HG02884 (cell line): ENCODE measurements at regions not wholly inside any gene's neighbourhood (a gene's known extent, or its start where the extent isn't known, plus 50 kb on each side); places are given as distances from the start of the nearest gene placed in this dataset.

Source experiments
- ATAC-seq: cut with Tn5 transposase; IDR thresholded peaks from one replicate; pipeline ENCODE4 v1.9.1; 2021; ENCODE audit warnings: mild to moderate bottlenecking, moderate library complexity; ENCODE audit not compliant: unreplicated experiment

DNA sequence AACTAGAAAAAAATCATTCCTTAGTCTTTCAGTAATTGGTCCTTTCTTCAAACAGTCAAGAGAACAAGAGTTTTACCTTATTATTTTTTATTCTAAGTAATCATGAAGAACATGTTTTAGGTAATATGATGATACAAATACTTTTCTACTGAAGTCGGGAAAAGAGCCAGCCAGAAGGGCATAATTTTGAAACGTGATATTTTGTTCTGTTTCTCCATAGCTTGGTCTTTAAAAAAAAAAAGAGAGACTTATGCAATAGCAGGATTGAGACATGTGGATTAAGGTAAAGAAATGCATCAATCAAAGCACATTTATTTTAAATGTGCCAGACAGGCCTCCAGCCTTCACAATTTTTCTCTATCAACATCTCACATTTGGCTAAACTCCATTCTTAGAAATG is 1016.8 kb downstream of the CNTNAP5 start:
- no peak for ATAC-seq

GRCh38 chr2:125042727-125043126 is 1017.6 kb downstream of the CNTNAP5 start:
- no peak for ATAC-seq

DNA sequence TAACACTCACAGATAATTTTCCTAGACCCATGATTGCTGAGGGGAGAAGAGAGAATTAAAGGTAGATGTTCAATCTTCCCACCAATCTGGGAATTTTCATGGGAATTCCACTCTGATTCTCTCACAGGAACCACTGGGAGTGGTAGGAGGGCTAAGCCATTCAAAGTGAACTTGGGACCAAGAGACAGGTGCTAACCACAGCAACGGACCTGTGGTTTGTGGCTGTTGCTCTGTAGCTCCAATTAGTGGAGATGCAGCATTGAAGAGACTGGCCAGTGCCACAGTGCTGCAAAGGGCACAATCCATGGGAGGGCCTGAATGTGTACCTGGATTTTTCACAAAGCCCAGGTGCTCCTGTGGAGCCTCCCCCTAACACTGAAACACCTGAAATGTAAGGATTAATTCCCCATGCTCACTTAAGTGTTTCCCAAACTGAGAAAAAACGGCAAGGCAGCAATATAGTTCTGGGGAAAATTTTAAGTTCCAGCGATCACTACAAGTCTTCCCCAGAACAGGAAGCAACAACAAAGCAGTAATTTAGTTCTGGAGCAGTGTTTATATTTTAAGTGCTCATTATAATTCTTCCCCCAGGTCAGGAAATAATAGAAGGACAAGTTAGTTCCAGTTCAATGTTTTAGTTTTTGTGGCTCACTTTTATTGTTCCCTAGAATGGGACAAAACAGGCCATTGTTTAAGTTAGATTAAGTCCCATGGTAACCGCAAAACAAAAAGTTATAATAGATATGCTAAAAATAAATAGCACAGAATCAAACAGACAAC is 1045.8 kb downstream of the CNTNAP5 start:
- no peak for ATAC-seq

- ATAC-seq, result no peak
Observed at GRCh38 chr2:125073440-125073839, 1048.4 kb downstream of the CNTNAP5 start.

DNA sequence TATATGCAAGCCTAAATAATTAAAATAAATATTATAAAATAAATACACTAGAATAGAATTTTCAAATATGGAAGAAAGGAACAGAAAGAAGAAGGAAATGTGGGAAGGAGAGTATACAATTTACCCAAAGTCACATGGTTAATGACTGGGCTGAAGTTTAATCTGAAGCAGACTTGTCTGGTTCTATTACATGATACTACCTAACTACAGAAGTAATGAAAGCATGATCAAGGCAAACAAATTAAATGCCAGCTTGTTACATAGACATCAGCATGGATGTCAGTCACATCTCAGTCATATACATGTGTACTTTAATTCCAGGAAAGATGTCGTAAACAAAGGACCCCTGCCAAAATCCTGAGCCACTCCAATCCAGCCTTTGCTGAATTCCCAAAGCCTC is 1060.8 kb downstream of the CNTNAP5 start:
- ATAC-seq, result no peak

GRCh38 chr2:125086313-125087184 is 1061.5 kb downstream of the CNTNAP5 start:
- no peak for ATAC-seq

GRCh38 chr2:125092276-125093009 is 1067.4 kb downstream of the CNTNAP5 start:
- ATAC-seq, result no peak

- no peak for ATAC-seq
Observed at GRCh38 chr2:125095826-125096225, 1070.7 kb downstream of the CNTNAP5 start.

GRCh38 chr2:125106710-125107109 is 1081.6 kb downstream of the CNTNAP5 start:
- no peak for ATAC-seq

DNA sequence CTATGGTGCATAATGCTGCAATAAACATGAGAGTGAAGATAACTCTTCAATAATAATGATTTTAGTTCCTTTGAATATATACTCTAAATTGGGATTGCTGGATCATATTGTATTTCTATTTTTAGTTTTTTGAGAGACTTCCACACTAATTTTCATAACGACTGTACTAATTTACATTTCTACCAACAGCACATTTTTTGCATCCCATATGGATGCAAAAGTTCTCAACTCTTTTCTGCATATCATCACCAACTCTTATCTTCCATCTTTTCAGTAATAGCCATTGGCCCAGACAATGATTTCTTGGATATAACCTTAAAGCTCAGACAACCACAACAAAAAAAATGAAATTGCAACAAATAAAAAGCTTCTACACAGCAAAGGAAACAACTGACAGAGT is 1082.4 kb downstream of the CNTNAP5 start:
- no peak for ATAC-seq

DNA sequence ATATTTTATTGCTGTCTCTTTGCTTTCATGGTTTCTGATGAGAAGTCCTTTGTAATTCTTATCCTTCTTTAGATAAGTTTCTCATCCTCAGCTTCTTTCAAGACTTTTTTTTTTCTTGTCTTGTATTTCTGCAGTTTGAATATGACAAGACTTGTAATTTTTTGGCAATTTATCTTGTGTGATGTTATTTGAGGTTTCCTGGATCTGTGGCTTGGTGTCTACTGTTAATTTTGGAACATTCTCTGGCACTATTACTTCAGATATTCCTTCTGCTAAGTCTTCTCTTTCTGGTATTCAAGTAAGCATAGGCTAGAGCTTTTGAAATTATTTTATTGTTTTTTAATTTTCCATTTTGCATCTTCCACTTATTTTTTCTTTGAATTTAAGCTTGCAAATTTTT is 1083.2 kb downstream of the CNTNAP5 start:
- no peak for ATAC-seq

DNA sequence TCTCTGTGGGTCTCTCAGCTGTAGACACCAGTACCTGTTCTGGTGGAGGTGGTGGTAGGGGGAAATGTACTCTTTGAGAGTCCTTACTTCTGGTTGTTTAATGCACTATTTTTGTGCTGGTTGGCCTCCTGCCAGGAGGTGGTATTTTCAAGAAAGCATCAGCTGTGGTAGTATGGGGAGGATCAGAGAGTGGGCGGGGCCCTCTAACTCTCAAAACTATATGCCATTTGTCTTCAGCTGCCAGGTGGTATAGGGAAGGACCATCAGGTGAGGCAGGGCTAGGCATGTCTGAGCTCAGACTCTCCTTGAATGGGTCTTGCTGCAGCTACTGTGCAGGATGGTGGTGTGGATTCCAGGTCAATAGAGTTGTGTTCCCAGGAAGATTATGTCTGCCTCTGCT is 1100.8 kb downstream of the CNTNAP5 start:
- no peak for ATAC-seq

GRCh38 chr2:125160947-125161346 is 1135.9 kb downstream of the CNTNAP5 start:
- ATAC-seq, result no peak

GRCh38 chr2:125167152-125167551 is 1142.1 kb downstream of the CNTNAP5 start:
- no peak for ATAC-seq

DNA sequence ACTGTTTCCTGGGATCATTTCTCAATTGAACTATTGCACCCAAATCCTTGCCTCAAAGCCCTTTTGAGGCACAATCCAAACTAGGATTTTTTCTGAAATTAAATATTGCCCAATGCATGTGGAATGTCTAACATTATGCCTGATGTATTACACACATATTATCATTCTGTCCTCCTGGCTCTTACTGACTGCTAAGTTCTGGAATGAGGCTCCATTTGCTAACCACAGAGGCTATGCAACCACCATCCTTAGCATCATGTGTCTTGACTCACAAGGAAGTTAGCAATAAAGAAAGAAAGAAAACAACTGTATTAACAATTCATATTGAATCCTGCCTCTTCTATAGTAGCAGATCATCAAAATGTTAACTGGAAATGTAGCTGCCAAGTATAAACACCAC is 1142.7 kb downstream of the CNTNAP5 start:
- no peak for ATAC-seq

- no peak for ATAC-seq
Observed at GRCh38 chr2:125168442-125168841, 1143.4 kb downstream of the CNTNAP5 start.

- no peak for ATAC-seq
Observed at GRCh38 chr2:125169022-125169763, 1144.1 kb downstream of the CNTNAP5 start.

- no peak for ATAC-seq
Observed at GRCh38 chr2:125169764-125170146, 1144.7 kb downstream of the CNTNAP5 start.

- ATAC-seq, result no peak
Observed at GRCh38 chr2:125172181-125172580, 1147.1 kb downstream of the CNTNAP5 start.

GRCh38 chr2:125175415-125175814 is 1150.3 kb downstream of the CNTNAP5 start:
- no peak for ATAC-seq
